HT1080 (cell line): ENCODE measurements at regions not wholly inside any gene's neighbourhood (a gene's known extent, or its start where the extent isn't known, plus 50 kb on each side); places are given as distances from the start of the nearest gene placed in this dataset.

Source experiments
- DNase-seq: peaks from one replicate; pipeline ENCODE4 v3.0.0-alpha.2; 2015; ENCODE audit warnings: low read depth

- peak; percentile 70 for DNase-seq
Observed at GRCh38 chr11:19595840-19596751, 116.5 kb upstream of the NAV2 start.

GRCh38 chr11:19595499-19595839 lies 117.2 kb upstream of the NAV2 start:
- peak; percentile 29 for DNase-seq

- no peak for DNase-seq
Observed at GRCh38 chr11:19594326-19594725, 118.3 kb upstream of the NAV2 start.

GRCh38 chr11:19592842-19593241 lies 119.8 kb upstream of the NAV2 start:
- no peak for DNase-seq

- DNase-seq = no peak
Observed at GRCh38 chr11:19589567-19590260, 122.9 kb upstream of the NAV2 start.

- no peak for DNase-seq
Observed at GRCh38 chr11:19587979-19588378, 124.7 kb upstream of the NAV2 start.

GRCh38 chr11:19580646-19581045 lies 132.0 kb upstream of the NAV2 start:
- no peak for DNase-seq

GRCh38 chr11:19579957-19580356 lies 132.7 kb upstream of the NAV2 start:
- DNase-seq = no peak

GRCh38 chr11:19578871-19579270 lies 133.8 kb upstream of the NAV2 start:
- DNase-seq = no peak

- peak; percentile 26 for DNase-seq
Observed at GRCh38 chr11:19577976-19578619, 134.5 kb upstream of the NAV2 start.

- DNase-seq = no peak
Observed at GRCh38 chr11:19577391-19577975, 135.2 kb upstream of the NAV2 start.

GRCh38 chr11:19576903-19577302 lies 135.7 kb upstream of the NAV2 start:
- DNase-seq = no peak

- DNase-seq = no peak
Observed at GRCh38 chr11:19576054-19576453, 136.6 kb upstream of the NAV2 start.

- no peak for DNase-seq
Observed at GRCh38 chr11:19574916-19575315, 137.7 kb upstream of the NAV2 start.

GRCh38 chr11:19573666-19574065 lies 139.0 kb upstream of the NAV2 start:
- DNase-seq = no peak

GRCh38 chr11:19571906-19572305 lies 140.7 kb upstream of the NAV2 start:
- no peak for DNase-seq

- no peak for DNase-seq
Observed at GRCh38 chr11:19570889-19571288, 141.7 kb upstream of the NAV2 start.

- no peak for DNase-seq
Observed at GRCh38 chr11:19567996-19568395, 144.6 kb upstream of the NAV2 start.

GRCh38 chr11:19566583-19567379 lies 145.9 kb upstream of the NAV2 start:
- DNase-seq = no peak

GRCh38 chr11:19565639-19566038 lies 147.0 kb upstream of the NAV2 start:
- DNase-seq = no peak

- DNase-seq = no peak
Observed at GRCh38 chr11:19562156-19562555, 150.5 kb upstream of the NAV2 start.
